Activated CD4-positive, alpha-beta T cell treated with anti-CD3 and anti-CD28 coated beads, Interleukin-2, amount 10 ng/mL, durations not matched to agents 7 days and 5 days (primary cell): ENCODE measurements at regions not wholly inside any gene's neighbourhood (a gene's known extent, or its start where the extent isn't known, plus 50 kb on each side); places are given as distances from the start of the nearest gene placed in this dataset.
"Not testable (repeated sequence)": the region's sequence is repeated elsewhere in the genome, so short reads cannot be mapped to it uniquely, and the experiment has no call there.

Source experiments
- CTCF ChIA-PET: fragments of 350-600 bp; sonication (Branson Sonifier 250); formaldehyde crosslinking; loops from one replicate; lab custom pipeline; 2021; ENCODE audit warnings: antibody characterized with exemption; lab: Charles Lee
- POLR2A ChIA-PET: fragments of 350-600 bp; sonication (Branson Sonifier 250); formaldehyde crosslinking; loops from one replicate; lab custom pipeline; 2021; ENCODE audit warnings: antibody characterized with exemption; lab: Charles Lee
- DNase-seq: peaks from one replicate; pipeline ENCODE4 v3.0.0-alpha.2; 2020
- H3K27ac Mint-ChIP-seq: one replicate; pipeline ENCODE4 v1.8.0; 2021; ENCODE audit warnings: mild to moderate bottlenecking, moderate library complexity, mixed read lengths
- H3K27me3 Mint-ChIP-seq: one replicate; pipeline ENCODE4 v1.8.0; 2021; ENCODE audit warnings: mixed read lengths
- H3K36me3 Mint-ChIP-seq: one replicate; pipeline ENCODE4 v1.8.0; 2021; ENCODE audit warnings: low read depth, mixed read lengths
- H3K4me1 Mint-ChIP-seq: one replicate; pipeline ENCODE4 v1.8.0; 2021; ENCODE audit warnings: mixed read lengths
- H3K4me3 Mint-ChIP-seq: one replicate; pipeline ENCODE4 v1.8.0; 2021; ENCODE audit warnings: mild to moderate bottlenecking, moderate library complexity, mixed read lengths
- H3K9me3 Mint-ChIP-seq: one replicate; pipeline ENCODE4 v1.8.0; 2021; ENCODE audit warnings: mixed read lengths

- no peaks in the 10 kb centered on the region for H3K36me3 Mint-ChIP-seq
- H3K27ac Mint-ChIP-seq = no peak overlapping the region
- DNase-seq = no peak
- ChIA-PET CTCF (interaction anchor here (0.8 kb wide), 1 partner anchor 17 kb away, joined by 3 read pairs; no protein-coding TSS in a partner anchor), POLR2A (no interaction called here)
- H3K4me1 Mint-ChIP-seq = no peaks in the 10 kb centered on the region
- no peaks in the 10 kb centered on the region for H3K9me3 Mint-ChIP-seq
- no peaks in the 10 kb centered on the region for H3K27me3 Mint-ChIP-seq
- no peak overlapping the region for H3K4me3 Mint-ChIP-seq
These were observed 166.4 kb upstream of the PIK3R1 start for GRCh38 chr5:68049053-68049713.

DNA sequence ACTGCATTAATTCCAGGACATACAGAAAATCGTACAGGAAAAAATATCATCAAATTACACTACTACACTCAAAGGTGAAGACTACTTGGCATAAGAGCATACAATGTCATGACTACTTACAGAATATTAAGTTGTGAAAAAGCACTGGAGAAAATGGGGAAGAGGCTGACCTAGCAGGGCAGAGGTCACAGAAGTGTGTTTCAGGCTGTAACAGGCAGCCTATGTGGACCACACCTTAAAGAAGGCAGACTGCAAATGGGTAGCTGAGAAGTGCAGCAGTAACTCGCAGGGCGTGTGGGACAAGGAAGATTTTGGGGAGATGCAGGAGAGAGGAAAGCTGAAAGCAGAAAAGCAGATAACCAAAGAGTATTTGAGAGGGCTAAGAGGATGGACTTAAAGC lies 167.0 kb upstream of the PIK3R1 start:
- H3K9me3 Mint-ChIP-seq = no peaks in the 10 kb centered on the region
- ChIA-PET CTCF (interaction anchor here (0.8 kb wide), 1 partner anchor 17 kb away, joined by 3 read pairs; no protein-coding TSS in a partner anchor), POLR2A (no interaction called here)
- H3K4me1 Mint-ChIP-seq = no peaks in the 10 kb centered on the region
- H3K4me3 Mint-ChIP-seq = no peak overlapping the region
- no peaks in the 10 kb centered on the region for H3K27me3 Mint-ChIP-seq
- no peak overlapping the region for H3K27ac Mint-ChIP-seq
- no peak for DNase-seq
- H3K36me3 Mint-ChIP-seq = no peaks in the 10 kb centered on the region

DNA sequence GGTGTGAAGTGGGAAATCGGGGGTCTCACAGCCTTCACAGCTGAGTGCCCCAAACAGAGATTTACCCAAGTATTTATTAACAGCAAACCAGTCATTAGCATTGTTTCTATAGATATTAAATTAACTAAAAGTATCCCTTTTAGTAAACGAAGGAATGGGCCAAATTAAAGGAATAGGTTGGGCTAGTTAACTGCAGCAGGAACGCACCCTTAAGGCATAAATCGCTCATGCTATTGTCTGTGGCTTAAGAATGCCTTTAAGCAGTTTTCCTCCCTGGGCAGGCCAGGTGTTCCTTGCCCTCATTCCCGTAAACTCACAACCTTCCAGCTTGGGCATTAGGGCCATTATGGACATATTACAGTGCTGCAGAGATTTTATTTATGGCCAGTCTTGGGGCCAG lies 167.5 kb upstream of the PIK3R1 start:
- POLR2A ChIA-PET, H3K9me3 Mint-ChIP-seq, H3K36me3 Mint-ChIP-seq, H3K27ac Mint-ChIP-seq, DNase-seq, CTCF ChIA-PET, H3K4me1 Mint-ChIP-seq, H3K27me3 Mint-ChIP-seq, H3K4me3 Mint-ChIP-seq: not testable (repeated sequence)

- Mint-ChIP-seq H3K36me3 (no peaks in the 10 kb centered on the region), H3K4me1 (no peaks in the 10 kb centered on the region), H3K27ac (no peak overlapping the region), H3K27me3 (no peaks in the 10 kb centered on the region), H3K4me3 (no peak overlapping the region), H3K9me3 (no peaks in the 10 kb centered on the region)
- POLR2A ChIA-PET = no interaction called here
- DNase-seq = no peak
- CTCF ChIA-PET = no interaction called here
These were observed 168.5 kb upstream of the PIK3R1 start for GRCh38 chr5:68047035-68047434.

DNA sequence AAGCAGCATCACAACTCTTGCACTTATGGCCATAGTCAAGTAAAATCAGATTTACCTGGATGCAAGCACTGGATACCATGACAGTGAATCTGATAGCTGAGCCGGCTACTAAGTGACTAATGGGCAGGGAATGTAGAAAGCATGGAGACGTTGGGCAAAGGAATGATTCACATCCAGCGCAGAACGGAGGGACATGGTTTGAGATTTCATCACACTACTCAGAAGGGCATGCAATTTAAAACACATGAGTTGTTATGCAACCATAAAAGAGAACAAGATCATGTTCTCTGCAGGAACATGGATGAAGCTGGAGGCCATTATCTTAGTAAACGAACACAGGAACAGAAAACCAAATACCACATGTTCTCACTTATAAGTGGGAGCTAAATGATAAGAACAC lies 169.1 kb upstream of the PIK3R1 start:
- Mint-ChIP-seq H3K27me3 (no peaks in the 10 kb centered on the region), H3K4me3 (no peak overlapping the region), H3K9me3 (no peaks in the 10 kb centered on the region), H3K36me3 (no peaks in the 10 kb centered on the region), H3K27ac (no peak overlapping the region), H3K4me1 (no peaks in the 10 kb centered on the region)
- no peak for DNase-seq
- POLR2A ChIA-PET = no interaction called here
- CTCF ChIA-PET = no interaction called here

GRCh38 chr5:68041293-68041692 lies 174.3 kb upstream of the PIK3R1 start:
- DNase-seq = no peak
- POLR2A ChIA-PET = no interaction called here
- Mint-ChIP-seq H3K4me1 (no peaks in the 10 kb centered on the region), H3K27ac (no peak overlapping the region), H3K36me3 (no peaks in the 10 kb centered on the region), H3K27me3 (no peaks in the 10 kb centered on the region), H3K9me3 (no peaks in the 10 kb centered on the region), H3K4me3 (no peak overlapping the region)
- CTCF ChIA-PET = no interaction called here

DNA sequence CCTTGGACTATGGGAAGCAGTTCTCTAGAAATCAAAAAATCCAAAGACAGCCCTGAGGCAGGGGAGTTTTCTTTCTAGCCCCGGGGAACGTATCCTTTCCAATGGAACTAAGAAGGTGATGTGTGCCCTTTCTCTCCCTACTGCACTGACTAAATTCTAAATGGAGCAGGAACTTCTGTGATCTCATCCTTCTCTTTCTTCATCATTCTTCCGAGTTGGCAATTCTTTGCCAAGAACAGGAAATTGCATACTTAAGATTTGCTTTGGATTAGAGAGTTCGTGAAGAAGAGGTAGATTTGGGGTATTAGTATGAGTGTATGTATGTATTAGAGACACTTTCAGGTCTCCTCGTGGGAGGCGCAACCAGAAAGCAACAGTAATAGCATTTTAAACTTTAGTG lies 178.0 kb upstream of the PIK3R1 start:
- H3K27ac Mint-ChIP-seq = no peak overlapping the region
- H3K9me3 Mint-ChIP-seq = no peaks in the 10 kb centered on the region
- no peaks in the 10 kb centered on the region for H3K4me1 Mint-ChIP-seq
- POLR2A ChIA-PET = no interaction called here
- DNase-seq = no peak
- no peaks in the 10 kb centered on the region for H3K36me3 Mint-ChIP-seq
- CTCF ChIA-PET = no interaction called here
- no peaks in the 10 kb centered on the region for H3K27me3 Mint-ChIP-seq
- H3K4me3 Mint-ChIP-seq = no peak overlapping the region

- ChIA-PET POLR2A (no interaction called here), CTCF (interaction anchor here (0.6 kb wide), 2 partner anchors 1299 to 1436 kb away, joined by 3 to 7 read pairs; partner anchors contain the start of gene CCDC125)
- Mint-ChIP-seq H3K4me3 (no peak overlapping the region), H3K9me3 (no peaks in the 10 kb centered on the region), H3K27ac (no peak overlapping the region), H3K36me3 (no peaks in the 10 kb centered on the region), H3K27me3 (no peaks in the 10 kb centered on the region), H3K4me1 (no peaks in the 10 kb centered on the region)
- DNase-seq = no peak
These were observed 181.5 kb upstream of the PIK3R1 start for GRCh38 chr5:68033961-68034571.

- Mint-ChIP-seq H3K36me3 (no peaks in the 10 kb centered on the region), H3K9me3 (no peaks in the 10 kb centered on the region), H3K4me1 (no peaks in the 10 kb centered on the region), H3K4me3 (no peak overlapping the region), H3K27ac (no peak overlapping the region), H3K27me3 (no peaks in the 10 kb centered on the region)
- POLR2A ChIA-PET = no interaction called here
- CTCF ChIA-PET = no interaction called here
- DNase-seq = no peak
These were observed 182.5 kb upstream of the PIK3R1 start for GRCh38 chr5:68033029-68033428.

GRCh38 chr5:68032216-68032762 lies 183.3 kb upstream of the PIK3R1 start:
- H3K9me3 Mint-ChIP-seq = no peaks in the 10 kb centered on the region
- no peak overlapping the region for H3K27ac Mint-ChIP-seq
- no peaks in the 10 kb centered on the region for H3K36me3 Mint-ChIP-seq
- no peaks in the 10 kb centered on the region for H3K4me1 Mint-ChIP-seq
- no peaks in the 10 kb centered on the region for H3K27me3 Mint-ChIP-seq
- ChIA-PET CTCF (no interaction called here), POLR2A (no interaction called here)
- no peak for DNase-seq
- no peak overlapping the region for H3K4me3 Mint-ChIP-seq

GRCh38 chr5:68028131-68028727 lies 187.3 kb upstream of the PIK3R1 start:
- Mint-ChIP-seq H3K4me3 (no peak overlapping the region), H3K9me3 (no peaks in the 10 kb centered on the region), H3K27ac (no peak overlapping the region), H3K36me3 (no peaks in the 10 kb centered on the region), H3K27me3 (no peaks in the 10 kb centered on the region), H3K4me1 (no peaks in the 10 kb centered on the region)
- ChIA-PET POLR2A (no interaction called here), CTCF (no interaction called here)
- DNase-seq = no peak

- ChIA-PET CTCF (no interaction called here), POLR2A (no interaction called here)
- Mint-ChIP-seq H3K4me1 (no peaks in the 10 kb centered on the region), H3K9me3 (no peaks in the 10 kb centered on the region), H3K4me3 (no peak overlapping the region), H3K36me3 (no peaks in the 10 kb centered on the region), H3K27ac (no peak overlapping the region), H3K27me3 (no peaks in the 10 kb centered on the region)
- DNase-seq = no peak
These were observed 188.0 kb upstream of the PIK3R1 start for GRCh38 chr5:68027519-68027918.

DNA sequence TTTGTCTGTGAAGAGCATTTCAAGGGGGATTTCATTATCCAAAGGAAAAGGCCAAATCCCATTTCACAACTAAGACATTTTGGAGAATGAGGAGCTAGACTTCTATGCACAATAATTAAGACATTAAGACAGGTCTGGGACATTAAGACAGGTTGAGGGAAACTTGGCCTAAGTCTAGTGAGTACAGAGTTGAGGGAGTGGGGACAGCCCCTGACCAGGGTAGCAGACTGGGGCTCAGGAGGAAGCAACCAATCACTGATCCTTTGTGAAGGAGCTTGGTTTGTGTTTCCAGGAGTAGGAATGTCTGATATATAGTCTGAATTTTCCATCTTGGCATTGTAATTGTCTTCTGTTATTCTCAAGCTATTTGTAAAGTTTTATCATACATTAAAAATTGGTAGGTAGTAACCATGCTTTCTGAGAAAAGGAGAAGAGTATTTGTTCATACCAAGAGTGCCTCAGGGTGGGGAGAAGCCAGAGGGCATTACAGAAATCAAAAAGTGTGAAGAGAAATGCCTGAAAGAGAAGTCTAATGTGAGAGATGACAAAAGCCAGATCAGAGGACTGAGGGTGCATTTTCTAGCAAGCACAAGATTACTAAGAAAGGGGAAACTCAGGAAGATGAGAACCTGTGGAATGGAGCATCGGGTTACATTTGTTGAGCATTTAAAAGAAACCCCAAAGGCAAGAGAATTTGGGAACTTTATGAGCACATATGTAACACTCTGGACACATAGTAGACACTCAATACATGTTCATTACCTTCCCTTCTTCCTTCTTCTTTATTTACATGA lies 189.3 kb upstream of the PIK3R1 start:
- DNase-seq = no peak
- no peaks in the 10 kb centered on the region for H3K4me1 Mint-ChIP-seq
- H3K4me3 Mint-ChIP-seq = no peak overlapping the region
- no peaks in the 10 kb centered on the region for H3K36me3 Mint-ChIP-seq
- POLR2A ChIA-PET = no interaction called here
- no peak overlapping the region for H3K27ac Mint-ChIP-seq
- H3K27me3 Mint-ChIP-seq = no peaks in the 10 kb centered on the region
- H3K9me3 Mint-ChIP-seq = no peaks in the 10 kb centered on the region
- CTCF ChIA-PET = no interaction called here
